Liver (tissue), 8 donors: ENCODE measurements at regions not wholly inside any gene's neighbourhood (a gene's known extent, or its start where the extent isn't known, plus 50 kb on each side); places are given as distances from the start of the nearest gene placed in this dataset.

Experiments
- DNase-seq: peaks from one replicate; pipeline ENCODE4 v3.0.0-alpha.2; 2017; ENCODE audit warnings: low spot score
- H3K27ac ChIP-seq, 2 donors: one replicate each; pipeline ENCODE4 v1.7.0; 2013; ENCODE audit warnings: inconsistent platforms in 2 of 2, low read length in 2 of 2, control low read depth in 1 of 2, low read depth in 1 of 2, mild to moderate bottlenecking in 1 of 2
- H3K27me3 ChIP-seq, 4 donors: one replicate each; pipeline versions ENCODE4 v1.6.1 to v1.7.0; 2013; ENCODE audit warnings: low read length in 3 of 4, inconsistent platforms in 1 of 4, mild to moderate bottlenecking in 1 of 4, moderate library complexity in 1 of 4; ENCODE audit not compliant: control insufficient read depth in 4 of 4, insufficient read depth in 4 of 4
- H3K36me3 ChIP-seq, 4 donors: one replicate each; pipeline versions ENCODE4 v1.6.1 to v1.7.0; 2013; ENCODE audit warnings: low read length in 3 of 4, mild to moderate bottlenecking in 3 of 4, low read depth in 1 of 4, moderate library complexity in 1 of 4; ENCODE audit not compliant: control insufficient read depth in 4 of 4, insufficient read depth in 3 of 4
- H3K4me1 ChIP-seq, 4 donors: one replicate each; pipeline versions ENCODE4 v1.6.1 to v1.7.0; 2013; ENCODE audit warnings: low read length in 3 of 4, mild to moderate bottlenecking in 3 of 4, moderate library complexity in 1 of 4; ENCODE audit not compliant: control insufficient read depth in 4 of 4, insufficient read depth in 4 of 4
- H3K4me3 ChIP-seq, 3 donors: one replicate each; pipeline versions ENCODE4 v1.6.1 to v1.7.0; 2013; ENCODE audit warnings: low read length in 3 of 3, control low read depth in 1 of 3, low read depth in 1 of 3, mild to moderate bottlenecking in 1 of 3
- H3K9ac ChIP-seq, 2 donors: one replicate each; pipeline ENCODE4 v1.7.0; 2013; ENCODE audit warnings: low read length in 2 of 2, mild to moderate bottlenecking in 2 of 2, moderate library complexity in 2 of 2, control low read depth in 1 of 2, low read depth in 1 of 2
- H3K9me3 ChIP-seq, 4 donors: one replicate each; pipeline versions ENCODE4 v1.6.1 to v1.7.0; 2013; ENCODE audit warnings: low read length in 3 of 4; ENCODE audit not compliant: control insufficient read depth in 4 of 4
- ATF3 ChIP-seq: IDR thresholded peaks from 2 replicates; pipeline ENCODE4 v1.6.1; 2016; ENCODE audit warnings: antibody characterized with exemption
- CTCF ChIP-seq: fragments of 150-350 bp; IDR thresholded peaks from 2 replicates; pipeline ENCODE4 v1.5.1; 2017; ENCODE audit warnings: improper control_type of control experiment, low read depth, low read length; ENCODE audit not compliant: missing input control
- EGR1 ChIP-seq, 2 donors: IDR thresholded peaks; 2 replicates each; pipeline ENCODE4 v1.6.1; 2016 to 2018; ENCODE audit warnings: antibody characterized with exemption in 2 of 2, low read depth in 2 of 2
- FOXA1 ChIP-seq: IDR thresholded peaks from 2 replicates; pipeline ENCODE4 v1.6.1; 2016; ENCODE audit warnings: antibody characterized with exemption
- FOXA2 ChIP-seq: IDR thresholded peaks from 2 replicates; pipeline ENCODE4 v1.6.1; 2016; ENCODE audit warnings: antibody characterized with exemption
- GABPA ChIP-seq, 2 donors: IDR thresholded peaks in 1 of 2; conservative IDR thresholded peaks in 1 of 2; 2 replicates each; pipeline ENCODE4 v1.6.1; 2016; ENCODE audit warnings: antibody characterized with exemption in 2 of 2, mild to moderate bottlenecking in 1 of 2, moderate library complexity in 1 of 2
- HNF4A ChIP-seq, 2 donors: conservative IDR thresholded peaks; 2 replicates each; pipeline ENCODE4 v1.6.1; 2016; ENCODE audit warnings: antibody characterized with exemption in 2 of 2, mild to moderate bottlenecking in 2 of 2
- HNF4G ChIP-seq: IDR thresholded peaks from 2 replicates; pipeline ENCODE4 v1.6.1; 2016; ENCODE audit warnings: antibody characterized with exemption
- JUND ChIP-seq, 2 donors: IDR thresholded peaks; 2 replicates each; pipeline ENCODE4 v1.6.1; 2016; ENCODE audit warnings: antibody characterized with exemption in 2 of 2
- MAX ChIP-seq: IDR thresholded peaks from 2 replicates; pipeline ENCODE4 v1.6.1; 2016; ENCODE audit warnings: antibody characterized with exemption
- NR2F2 ChIP-seq: IDR thresholded peaks from 2 replicates; pipeline ENCODE4 v1.6.1; 2016; ENCODE audit warnings: antibody characterized with exemption
- RAD21 ChIP-seq, 2 donors: IDR thresholded peaks; 2 replicates each; pipeline ENCODE4 v1.6.1; 2016; ENCODE audit warnings: antibody characterized with exemption in 2 of 2, mild to moderate bottlenecking in 2 of 2
- REST ChIP-seq: IDR thresholded peaks from 2 replicates; pipeline ENCODE4 v1.6.1; 2016; ENCODE audit warnings: antibody characterized with exemption, mild to moderate bottlenecking
- RXRA ChIP-seq, 2 donors: IDR thresholded peaks; 2 replicates each; pipeline ENCODE4 v1.6.1; 2017 to 2018; ENCODE audit warnings: antibody characterized with exemption in 2 of 2, mild to moderate bottlenecking in 1 of 2
- SP1 ChIP-seq: IDR thresholded peaks from 2 replicates; pipeline ENCODE4 v1.6.1; 2018; ENCODE audit warnings: antibody characterized with exemption, mild to moderate bottlenecking
- TAF1 ChIP-seq: conservative IDR thresholded peaks from 2 replicates; pipeline ENCODE4 v1.6.1; 2016; ENCODE audit warnings: antibody characterized with exemption, mild to moderate bottlenecking
- YY1 ChIP-seq: IDR thresholded peaks from 2 replicates; pipeline ENCODE4 v1.6.1; 2016; ENCODE audit warnings: antibody characterized with exemption, mild to moderate bottlenecking
- ZBTB33 ChIP-seq: IDR thresholded peaks from 2 replicates; pipeline ENCODE4 v1.6.1; 2016; ENCODE audit warnings: antibody characterized with exemption
- WGBS: extraction: QIAGEN DNeasy Blood & Tissue Kit; methylation state at CpG from one replicate; pipeline ENCODE4 v1.1.7; 2013; 5-methylcytosine and 5-hydroxymethylcytosine counted together
- donor health status: healthy.
- donor health status: healthy.
- donor health status: healthy.
- donor health status: healthy.
- donor health status: healthy.

GRCh38 chr11:129281471-129282415 is 89.6 kb upstream of the ARHGAP32 start:
- no peak for DNase-seq
- Histone ChIP-seq H3K27ac (no peak overlapping the region), H3K9ac (no peak overlapping the region), H3K36me3 (no peaks in the 10 kb centered on the region), H3K4me3 (no peak overlapping the region), H3K9me3 (no peaks in the 10 kb centered on the region), H3K4me1 (peaks cover 4 to 38% (median 24%) of the 10 kb centered on the region in 4 donors), H3K27me3 (no peaks in the 10 kb centered on the region)
- no peak for TF ChIP-seq EGR1 (IDR thresholded peaks at IDR 0.05; ENCODE audit: low read depth in 2 of 2)
- no peak for TF ChIP-seq RXRA (IDR thresholded peaks at IDR 0.05)
- TF ChIP-seq TAF1 = no peak
- no peak for TF ChIP-seq FOXA1
- TF ChIP-seq HNF4G = no peak
- TF ChIP-seq REST = no peak
- TF ChIP-seq FOXA2 = no peak
- TF ChIP-seq ATF3 = no peak
- TF ChIP-seq YY1 = no peak
- no peak for TF ChIP-seq JUND (IDR thresholded peaks at IDR 0.05)
- TF ChIP-seq CTCF = no peak
- TF ChIP-seq SP1 = no peak
- no peak for TF ChIP-seq RAD21 (IDR thresholded peaks at IDR 0.05)
- no peak for TF ChIP-seq GABPA (IDR thresholded peaks at IDR 0.05 in 1 of 2, conservative IDR thresholded peaks at IDR 0.05 in 1 of 2)
- no peak for TF ChIP-seq HNF4A (conservative IDR thresholded peaks at IDR 0.05)
- TF ChIP-seq ZBTB33 = no peak
- no peak for TF ChIP-seq MAX
- no peak for TF ChIP-seq NR2F2
- 92% methylated on average over 11 of the region's 11 CpGs for WGBS
